GM12864 (cell line): ENCODE measurements at regions not wholly inside any gene's neighbourhood (a gene's known extent, or its start where the extent isn't known, plus 50 kb on each side); places are given as distances from the start of the nearest gene placed in this dataset.

Source experiments
- DNase-seq: peaks from one replicate; pipeline ENCODE4 v3.0.0-alpha.2; 2011; ENCODE audit warnings: low read depth
- H3K4me3 ChIP-seq: 2 replicates; pipeline ENCODE4 v1.5.1; 2011; ENCODE audit warnings: mild to moderate bottlenecking, low read depth, low read length, control low read depth
- TF ChIP-seq, protein P1 (sequence below): IDR thresholded peaks from 2 replicates; pipeline ENCODE4 v1.5.1; 2011; ENCODE audit warnings: low read depth, mild to moderate bottlenecking, moderate library complexity, low read length, control low read depth, inconsistent platforms; ENCODE audit errors: missing control alignments

DNA sequence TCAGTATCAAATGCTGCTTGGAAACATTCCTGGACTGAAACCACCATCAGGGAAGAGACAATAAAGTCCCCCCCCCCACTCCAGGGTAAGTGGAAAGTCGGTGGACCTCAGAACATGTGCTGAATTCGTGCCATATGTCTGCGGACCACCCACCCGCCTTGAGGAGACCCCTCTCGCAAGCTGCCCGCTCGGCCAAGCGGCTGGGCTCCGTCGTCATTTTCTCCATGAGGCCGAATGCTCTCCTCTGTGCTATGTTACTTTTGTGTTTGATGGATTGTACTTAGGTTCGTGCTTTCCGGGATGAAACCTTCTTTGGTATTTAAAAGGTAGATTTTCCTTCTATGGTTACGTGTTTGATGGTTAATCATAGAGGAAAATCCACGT, 136.2 kb upstream of the RTL1 start:
- H3K4me3 ChIP-seq = no peak overlapping the region
- no peak for DNase-seq
- TF ChIP-seq, protein P1, sequence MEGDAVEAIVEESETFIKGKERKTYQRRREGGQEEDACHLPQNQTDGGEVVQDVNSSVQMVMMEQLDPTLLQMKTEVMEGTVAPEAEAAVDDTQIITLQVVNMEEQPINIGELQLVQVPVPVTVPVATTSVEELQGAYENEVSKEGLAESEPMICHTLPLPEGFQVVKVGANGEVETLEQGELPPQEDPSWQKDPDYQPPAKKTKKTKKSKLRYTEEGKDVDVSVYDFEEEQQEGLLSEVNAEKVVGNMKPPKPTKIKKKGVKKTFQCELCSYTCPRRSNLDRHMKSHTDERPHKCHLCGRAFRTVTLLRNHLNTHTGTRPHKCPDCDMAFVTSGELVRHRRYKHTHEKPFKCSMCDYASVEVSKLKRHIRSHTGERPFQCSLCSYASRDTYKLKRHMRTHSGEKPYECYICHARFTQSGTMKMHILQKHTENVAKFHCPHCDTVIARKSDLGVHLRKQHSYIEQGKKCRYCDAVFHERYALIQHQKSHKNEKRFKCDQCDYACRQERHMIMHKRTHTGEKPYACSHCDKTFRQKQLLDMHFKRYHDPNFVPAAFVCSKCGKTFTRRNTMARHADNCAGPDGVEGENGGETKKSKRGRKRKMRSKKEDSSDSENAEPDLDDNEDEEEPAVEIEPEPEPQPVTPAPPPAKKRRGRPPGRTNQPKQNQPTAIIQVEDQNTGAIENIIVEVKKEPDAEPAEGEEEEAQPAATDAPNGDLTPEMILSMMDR = no peak

DNA sequence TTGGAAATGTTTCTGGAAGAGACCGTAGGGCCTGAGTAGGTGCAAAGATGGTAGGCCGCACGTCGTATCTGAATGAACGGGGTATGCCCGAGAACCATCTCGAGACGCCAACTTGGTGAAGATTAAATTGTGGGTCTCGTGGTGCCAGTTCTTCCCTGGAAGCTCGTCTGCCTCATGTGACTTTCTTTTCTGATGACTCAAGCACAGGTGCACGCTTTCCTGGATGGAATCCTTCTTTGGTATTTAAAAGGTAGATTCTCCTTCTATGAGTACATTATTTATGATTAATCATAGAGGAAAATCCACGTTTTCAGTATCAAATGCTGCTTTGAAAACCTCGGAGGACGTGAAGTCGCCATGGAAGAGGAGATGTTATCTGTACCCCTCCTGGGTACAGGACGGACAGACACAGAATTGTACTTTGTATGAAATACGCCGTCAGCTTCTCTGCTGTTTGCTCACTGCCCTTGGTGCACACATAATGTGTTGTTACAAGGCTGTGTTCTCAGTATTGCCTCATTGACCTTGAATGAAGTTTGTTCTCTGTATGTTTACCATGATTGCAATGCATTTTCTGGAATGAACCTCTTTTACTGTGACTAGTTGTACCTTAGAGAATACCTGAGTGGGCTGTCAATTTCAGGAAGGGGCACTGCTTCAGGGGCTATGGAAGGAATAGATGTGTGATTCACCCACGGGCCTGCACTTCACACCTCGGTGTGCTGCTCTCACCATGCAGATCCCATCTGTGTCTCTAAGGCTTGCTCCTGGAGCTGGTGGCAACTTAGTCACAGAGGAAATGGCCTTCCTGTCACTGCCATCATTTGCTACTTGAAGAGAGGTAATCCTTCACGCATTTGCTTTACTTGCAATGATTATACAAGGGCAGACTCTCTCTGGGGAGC, 137.3 kb upstream of the RTL1 start:
- H3K4me3 ChIP-seq = no peak overlapping the region
- no peak for DNase-seq
- TF ChIP-seq, protein P1 = no peak

DNA sequence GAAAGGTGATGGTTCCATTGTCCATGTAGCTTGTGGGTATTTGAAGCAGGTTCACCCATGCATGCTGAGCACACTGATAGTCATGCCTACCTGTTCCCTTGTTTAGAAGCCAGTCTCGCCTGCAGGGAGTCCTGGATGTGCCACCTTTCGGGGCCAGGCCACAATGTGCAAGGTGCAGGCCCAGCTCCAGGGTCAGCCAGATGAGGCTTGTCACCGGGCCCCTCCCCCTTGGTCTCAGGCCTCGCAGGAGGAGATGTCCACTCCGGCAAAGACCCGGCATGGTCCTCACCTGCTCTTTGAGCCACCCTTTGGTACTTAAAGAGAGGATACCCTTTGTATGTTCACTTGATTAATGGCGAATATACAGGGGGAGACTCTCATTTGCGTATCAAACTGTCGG, 140.4 kb upstream of the RTL1 start:
- H3K4me3 ChIP-seq = no peak overlapping the region
- DNase-seq = no peak
- TF ChIP-seq, protein P1 = no peak

DNA sequence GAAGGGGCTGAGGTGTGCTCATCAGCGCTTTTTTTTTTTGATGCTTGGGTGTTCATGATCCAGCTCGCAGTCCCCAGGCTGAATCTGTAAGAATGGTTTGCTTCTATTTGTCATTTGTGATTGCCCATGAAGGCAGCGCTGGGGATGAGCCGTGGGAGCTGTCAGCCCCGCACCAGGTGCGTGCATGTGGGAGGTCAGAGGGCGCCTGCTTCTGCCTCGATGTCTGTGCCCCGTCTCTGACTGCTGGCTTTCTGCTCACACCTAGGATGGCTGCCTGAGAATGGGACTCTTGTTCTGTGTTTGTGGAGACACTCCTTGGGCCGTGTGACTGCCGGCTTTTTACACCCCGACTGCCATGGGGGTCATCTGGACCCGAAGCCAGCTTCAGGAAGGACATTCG, 141.2 kb upstream of the RTL1 start:
- TF ChIP-seq, protein P1 = no peak
- no peak overlapping the region for H3K4me3 ChIP-seq
- DNase-seq = no peak

DNA sequence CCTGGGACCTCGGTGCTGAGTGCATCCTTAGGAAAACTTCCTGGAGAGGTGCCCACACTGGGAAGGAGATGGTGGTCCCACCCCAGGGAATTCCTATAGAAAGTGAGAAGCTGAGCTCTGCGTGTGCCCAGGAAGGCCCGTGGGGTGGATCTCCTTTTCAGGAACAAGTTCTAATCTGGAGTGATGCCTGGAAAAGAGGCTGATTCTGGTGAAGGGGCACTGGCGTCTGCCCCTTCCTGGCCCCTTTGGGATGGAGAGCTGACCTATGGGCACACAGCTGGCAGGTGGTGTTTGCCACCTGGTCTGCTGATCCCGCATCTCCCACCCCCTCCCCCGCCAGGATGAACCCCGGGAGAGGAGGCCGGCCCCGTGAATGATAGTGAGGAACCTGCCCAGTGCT, 142.0 kb upstream of the RTL1 start:
- no peak overlapping the region for H3K4me3 ChIP-seq
- TF ChIP-seq, protein P1 = no peak
- no peak for DNase-seq

DNA sequence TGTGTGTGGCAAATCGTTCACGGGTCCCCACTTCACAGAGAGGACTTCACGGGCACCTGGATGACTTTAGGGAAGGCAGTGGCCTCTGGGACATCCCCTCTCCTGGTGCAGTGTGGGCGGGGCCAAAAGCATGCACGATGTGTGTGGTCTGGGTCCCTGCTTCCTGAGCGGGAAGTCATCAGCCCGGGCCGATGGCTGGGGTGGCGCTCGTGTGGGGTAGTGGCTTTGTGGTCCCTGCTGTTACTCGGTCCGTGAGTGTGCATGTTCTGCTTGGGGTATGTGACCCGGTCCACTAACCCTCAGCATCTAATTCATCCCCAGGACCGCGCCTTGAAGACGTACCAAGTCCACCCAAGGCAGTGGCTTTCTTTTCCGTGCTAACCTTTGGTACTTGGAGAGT, 142.5 kb upstream of the RTL1 start:
- TF ChIP-seq, protein P1 = no peak
- DNase-seq = no peak
- no peak overlapping the region for H3K4me3 ChIP-seq

DNA sequence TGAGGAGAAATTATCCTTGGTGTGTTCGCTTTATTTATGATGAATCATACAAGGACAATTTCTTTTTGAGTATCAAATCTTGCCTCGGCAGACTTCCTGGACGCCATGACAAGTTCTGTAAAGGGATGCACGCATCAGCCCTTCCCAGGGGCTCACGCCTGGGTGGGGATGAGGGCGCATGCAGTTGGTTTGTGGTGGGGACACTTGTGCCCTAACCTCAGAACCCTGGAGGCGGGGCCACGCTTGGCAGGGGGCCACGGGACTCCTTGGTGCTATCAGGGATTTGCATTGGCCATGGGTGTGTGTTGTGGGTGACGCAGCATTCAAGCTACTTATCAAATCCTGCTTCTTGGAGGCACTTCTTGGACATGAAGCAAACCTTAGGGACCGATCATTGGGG, 143.8 kb upstream of the RTL1 start:
- H3K4me3 ChIP-seq = no peak overlapping the region
- TF ChIP-seq, protein P1 = no peak
- DNase-seq = no peak
